ENCODE measurements at regions not wholly inside any gene's neighbourhood (a gene's known extent, or its start where the extent isn't known, plus 50 kb on each side); places are given as distances from the start of the nearest gene placed in this dataset.

- peak; percentile 13 to 19 for DNase-seq
These were observed 68.6 kb upstream of the HS3ST1 start for GRCh38 chr4:11497212-11497806.

- DNase-seq: no peak
These were observed 67.7 kb upstream of the HS3ST1 start for GRCh38 chr4:11496351-11496829.

GRCh38 chr4:11495818-11496217 is 67.1 kb upstream of the HS3ST1 start:
- DNase-seq: peak in 1 of 2 experiments; percentile 26

- no peak for DNase-seq
These were observed 66.6 kb upstream of the HS3ST1 start for GRCh38 chr4:11495291-11495690.

DNA sequence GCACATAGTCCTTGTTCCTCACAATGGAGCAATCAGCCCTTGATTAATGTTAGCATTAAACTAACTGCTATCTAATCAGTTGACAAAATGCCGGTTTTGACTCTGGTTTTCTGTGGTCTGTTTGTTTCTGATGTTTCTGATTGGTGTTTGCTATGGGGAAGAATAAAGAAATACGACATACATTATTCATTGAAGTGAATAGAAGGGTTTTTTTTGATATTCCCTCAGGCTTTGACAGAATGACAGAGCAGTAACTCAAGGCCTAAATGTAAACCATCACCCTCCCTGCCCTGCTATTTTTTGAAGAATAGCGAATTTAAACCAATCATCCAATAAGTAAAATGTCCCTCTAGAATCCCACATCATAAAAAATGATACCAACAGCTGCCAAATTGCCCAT is 65.5 kb upstream of the HS3ST1 start:
- no peak for DNase-seq

DNA sequence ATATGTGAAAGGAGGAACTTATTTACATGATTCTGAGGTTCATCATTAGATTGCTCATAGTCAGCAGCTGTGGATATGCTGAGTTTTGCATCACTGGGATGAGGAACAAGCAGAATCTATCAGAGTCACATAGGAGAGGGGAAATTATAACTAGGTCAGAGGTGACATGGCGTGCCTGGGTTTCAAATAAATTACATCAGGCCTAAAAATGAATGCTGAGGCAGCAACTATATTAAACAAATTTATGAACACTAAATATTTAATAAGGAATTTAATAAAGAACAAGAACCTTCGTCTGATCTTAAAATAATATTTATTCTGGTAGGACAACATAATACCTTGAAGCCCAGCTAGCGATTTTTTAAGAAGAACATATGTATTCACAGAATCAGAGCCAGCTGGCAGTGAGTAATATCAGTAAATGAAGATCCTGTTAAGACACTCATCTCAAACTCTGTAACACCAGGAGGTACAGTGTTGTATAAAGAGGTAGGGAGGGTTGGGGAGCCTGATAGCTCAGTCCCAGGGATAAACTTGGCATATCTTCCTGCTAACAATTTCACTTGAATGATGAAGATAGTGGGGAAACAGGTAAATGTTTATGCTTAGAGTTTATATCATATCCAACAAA is 60.9 kb upstream of the HS3ST1 start:
- no peak for DNase-seq

- no peak for DNase-seq
These were observed 60.2 kb upstream of the HS3ST1 start for GRCh38 chr4:11488657-11489452.

DNA sequence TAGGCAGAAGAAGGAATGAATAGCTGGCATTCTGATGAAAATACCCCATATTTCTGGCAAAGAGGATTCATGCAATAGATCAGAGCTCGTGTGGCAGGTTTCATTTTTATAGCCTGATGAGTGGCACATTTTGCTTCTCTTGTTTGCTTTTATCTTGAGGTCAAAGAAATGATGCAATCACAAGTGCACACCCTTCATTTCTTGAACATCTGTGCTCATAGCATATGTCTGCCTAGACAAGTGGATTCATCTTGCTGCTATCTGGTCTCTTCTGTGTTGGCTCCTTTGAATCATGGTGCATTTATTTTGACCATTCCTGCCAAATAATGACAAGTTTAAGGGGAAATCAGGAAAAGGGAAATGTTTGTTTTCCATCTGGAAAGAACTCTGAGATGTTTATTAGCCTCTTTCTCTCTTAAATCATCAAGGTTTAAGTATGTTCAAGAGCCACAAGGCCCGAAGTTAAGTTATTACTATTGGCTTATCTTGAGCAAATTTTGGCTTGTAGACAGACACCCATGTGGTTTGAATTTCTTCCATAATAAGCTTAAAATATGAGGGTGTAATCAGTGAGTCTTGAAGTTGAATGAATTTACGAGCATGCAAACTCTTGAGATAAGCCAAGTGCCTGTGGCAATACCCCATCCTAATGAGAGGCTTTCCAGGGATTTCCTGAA is 59.3 kb upstream of the HS3ST1 start:
- DNase-seq: no peak

DNA sequence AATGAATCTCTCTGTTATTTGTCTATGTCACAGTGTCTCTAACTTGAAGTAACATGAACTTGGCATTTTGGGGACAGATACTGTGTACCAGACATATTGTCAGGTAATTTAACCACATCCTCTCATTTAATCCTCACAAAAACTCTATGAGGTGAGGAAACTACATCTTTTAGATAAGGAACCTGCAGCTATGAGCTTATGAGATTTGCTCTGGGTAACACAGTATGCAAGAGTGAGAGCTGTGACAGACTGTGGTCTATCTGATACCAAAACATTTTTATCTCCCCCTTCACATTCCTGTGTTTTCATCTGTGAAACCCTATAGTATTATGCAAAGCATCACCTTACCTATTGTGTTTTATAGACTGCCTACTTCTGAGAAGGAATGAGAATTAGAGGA is 58.4 kb upstream of the HS3ST1 start:
- DNase-seq: no peak

GRCh38 chr4:11485926-11486325 is 57.2 kb upstream of the HS3ST1 start:
- DNase-seq: no peak

GRCh38 chr4:11484531-11484930 is 55.8 kb upstream of the HS3ST1 start:
- no peak for DNase-seq

GRCh38 chr4:11483046-11483445 is 54.4 kb upstream of the HS3ST1 start:
- peak; percentile 90 to 93 for DNase-seq

DNA sequence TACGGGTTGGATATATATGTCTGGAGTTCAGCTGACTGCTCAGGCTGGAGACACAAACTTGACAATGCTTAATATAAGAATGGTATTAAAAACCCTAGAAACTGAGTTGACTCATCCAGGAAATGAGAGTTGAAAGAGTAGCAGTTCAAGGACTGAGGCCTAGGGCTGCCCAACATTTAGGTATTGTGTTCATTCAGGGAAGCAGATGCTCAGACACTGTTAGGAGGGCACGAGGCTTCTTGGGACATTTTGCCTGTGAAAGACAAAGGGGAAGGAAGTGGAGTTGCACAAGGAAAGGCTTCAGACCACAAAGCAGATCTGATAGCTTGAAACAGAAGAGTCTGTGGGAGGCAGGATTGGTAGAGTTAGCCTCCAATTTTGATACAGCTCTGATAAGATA is 52.0 kb upstream of the HS3ST1 start:
- DNase-seq: peak; percentile 100
